RWPE2 (cell line): ENCODE measurements at regions not wholly inside any gene's neighbourhood (a gene's known extent, or its start where the extent isn't known, plus 50 kb on each side); places are given as distances from the start of the nearest gene placed in this dataset.
A peak's percentile ranks its signal among the peaks of the same experiment; 100 is the strongest.

Experiments
- ATAC-seq: fragments of 200-7000 bp; cut with Tn5 transposase; 3 replicates; pipeline ENCODE4 v1.9.1; 2021; ENCODE audit warnings: low read depth
- DNase-seq: peaks from one replicate; pipeline ENCODE4 v3.0.0-alpha.2; 2020; ENCODE audit warnings: low spot score
- H3K27ac ChIP-seq: fragments of 450-650 bp; 2 replicates; pipeline ENCODE4 v1.5.1; 2017; ENCODE audit warnings: mild to moderate bottlenecking; ENCODE audit not compliant: poor library complexity, severe bottlenecking
- H3K27me3 ChIP-seq: fragments of 250-450 bp; sonication (Bioruptor Pico); 2 replicates; pipeline ENCODE4 v1.5.1; 2021; ENCODE audit warnings: mild to moderate bottlenecking, moderate library complexity; ENCODE audit not compliant: insufficient read depth, poor library complexity, severe bottlenecking
- H3K36me3 ChIP-seq: fragments of 250-450 bp; sonication (Bioruptor Pico); 2 replicates; pipeline ENCODE4 v1.5.1; 2020; ENCODE audit warnings: low read depth, mild to moderate bottlenecking, moderate library complexity
- H3K4me1 ChIP-seq: fragments of 250-450 bp; sonication (Bioruptor Pico); 2 replicates; pipeline ENCODE4 v1.5.1; 2021; ENCODE audit warnings: mild to moderate bottlenecking, moderate library complexity; ENCODE audit not compliant: insufficient read depth, poor library complexity, severe bottlenecking
- H3K4me3 ChIP-seq: fragments of 250-450 bp; sonication (Bioruptor Pico); 2 replicates; pipeline ENCODE4 v1.5.1; 2021; ENCODE audit warnings: mild to moderate bottlenecking, moderate library complexity; ENCODE audit not compliant: severe bottlenecking
- H3K9me3 ChIP-seq: fragments of 250-450 bp; sonication (Bioruptor Pico); 2 replicates; pipeline ENCODE4 v1.5.1; 2021; ENCODE audit warnings: mild to moderate bottlenecking, moderate library complexity; ENCODE audit not compliant: severe bottlenecking
- CTCF ChIP-seq: fragments of 450-650 bp; IDR thresholded peaks from one replicate; pipeline ENCODE4 v1.5.1; 2017; ENCODE audit warnings: mild to moderate bottlenecking, moderate library complexity; ENCODE audit not compliant: poor library complexity, severe bottlenecking

DNA sequence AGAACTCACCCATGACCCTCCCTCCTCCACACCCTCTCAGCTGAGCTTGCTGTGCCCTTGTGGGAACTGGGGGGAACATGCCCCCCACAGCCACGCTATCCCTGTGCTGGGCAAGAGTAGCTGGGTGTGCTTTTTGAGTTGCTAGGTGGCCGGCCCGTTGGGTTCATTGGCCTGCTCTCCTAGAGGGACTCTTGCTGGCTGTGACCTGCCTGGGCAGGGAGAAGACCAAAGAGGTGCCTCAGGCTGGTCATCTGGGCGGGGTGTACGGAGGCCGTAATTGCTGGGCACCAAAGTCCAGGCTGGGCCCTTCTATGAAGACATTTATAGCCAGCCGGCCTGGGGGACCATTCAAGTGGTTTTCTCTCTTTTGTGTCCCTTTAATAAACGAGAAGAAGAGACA is 138.3 kb upstream of the ZBTB40 start:
- no peaks in the 10 kb centered on the region for H3K9me3 ChIP-seq
- no peaks in the 10 kb centered on the region for H3K36me3 ChIP-seq
- ATAC-seq (no peak), DNase-seq (no peak)
- peaks cover 8% of the 10 kb centered on the region for H3K27me3 ChIP-seq
- H3K4me1 ChIP-seq: no peaks in the 10 kb centered on the region
- TF ChIP-seq CTCF: no peak
- H3K27ac ChIP-seq: no peak overlapping the region
- H3K4me3 ChIP-seq: no peak overlapping the region

DNA sequence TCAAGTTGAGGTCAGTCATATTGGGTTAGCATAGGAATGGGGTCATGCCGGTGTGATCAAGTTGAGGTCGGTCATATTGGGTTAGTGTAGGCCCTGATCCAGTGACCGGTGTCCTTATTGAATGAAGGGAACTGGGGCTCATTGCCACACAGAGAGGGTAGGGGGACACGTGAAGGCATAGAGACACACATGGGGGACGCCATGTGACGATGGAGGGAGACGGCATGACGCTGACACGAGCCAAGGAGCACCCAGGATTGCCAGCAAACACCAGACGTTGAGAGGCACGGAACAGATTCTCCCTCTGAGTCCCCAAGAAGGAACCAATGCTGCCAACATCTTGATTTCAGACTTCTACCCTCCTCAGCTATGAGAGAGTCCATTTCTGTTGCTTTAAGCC is 136.9 kb upstream of the ZBTB40 start:
- H3K27me3 ChIP-seq: peaks cover 3% of the 10 kb centered on the region
- no peak overlapping the region for H3K27ac ChIP-seq
- H3K4me1 ChIP-seq: no peaks in the 10 kb centered on the region
- H3K4me3 ChIP-seq: no peak overlapping the region
- no peaks in the 10 kb centered on the region for H3K9me3 ChIP-seq
- no peak for TF ChIP-seq CTCF
- H3K36me3 ChIP-seq: no peaks in the 10 kb centered on the region
- no peak for DNase-seq
- ATAC-seq: no peak

DNA sequence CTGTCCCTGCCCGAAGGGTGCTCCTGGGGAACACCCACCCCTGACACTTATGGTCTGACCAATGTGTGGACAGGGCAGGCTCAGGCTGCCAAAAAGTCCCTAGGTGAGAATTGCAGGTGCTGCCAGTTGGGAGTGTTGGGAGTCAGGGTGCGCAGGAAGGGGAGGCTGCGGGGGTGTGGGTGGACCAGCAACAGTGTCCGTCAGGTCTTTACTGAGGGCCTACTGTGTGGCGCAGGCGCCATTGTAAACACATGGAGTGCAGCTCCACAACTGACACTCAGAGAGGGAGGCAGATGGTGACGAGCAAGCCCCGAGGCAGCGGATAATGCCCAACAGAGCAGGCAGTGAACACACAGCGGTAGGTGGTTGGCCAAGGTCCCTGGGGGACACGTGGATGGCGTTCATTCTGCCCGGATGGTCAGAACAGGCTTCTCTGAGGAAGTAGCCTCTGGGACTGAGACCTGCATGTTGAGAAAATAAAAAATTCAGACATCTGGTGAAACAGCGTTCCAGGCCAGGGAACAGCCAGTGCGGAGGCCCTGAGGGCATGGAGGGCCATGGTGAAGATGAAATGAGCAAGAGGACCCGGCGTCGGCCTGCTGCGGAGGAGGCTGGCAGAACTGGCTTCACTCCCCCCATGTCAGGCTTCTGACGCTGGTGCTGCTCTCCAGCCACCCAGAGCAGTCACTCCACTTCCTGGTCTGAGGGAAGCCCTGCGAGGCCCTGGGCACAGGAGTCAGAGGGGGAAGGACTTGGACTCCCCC is 136.2 kb upstream of the ZBTB40 start:
- no peak overlapping the region for H3K27ac ChIP-seq
- DNase-seq: no peak
- H3K27me3 ChIP-seq: peaks cover 3% of the 10 kb centered on the region

DNA sequence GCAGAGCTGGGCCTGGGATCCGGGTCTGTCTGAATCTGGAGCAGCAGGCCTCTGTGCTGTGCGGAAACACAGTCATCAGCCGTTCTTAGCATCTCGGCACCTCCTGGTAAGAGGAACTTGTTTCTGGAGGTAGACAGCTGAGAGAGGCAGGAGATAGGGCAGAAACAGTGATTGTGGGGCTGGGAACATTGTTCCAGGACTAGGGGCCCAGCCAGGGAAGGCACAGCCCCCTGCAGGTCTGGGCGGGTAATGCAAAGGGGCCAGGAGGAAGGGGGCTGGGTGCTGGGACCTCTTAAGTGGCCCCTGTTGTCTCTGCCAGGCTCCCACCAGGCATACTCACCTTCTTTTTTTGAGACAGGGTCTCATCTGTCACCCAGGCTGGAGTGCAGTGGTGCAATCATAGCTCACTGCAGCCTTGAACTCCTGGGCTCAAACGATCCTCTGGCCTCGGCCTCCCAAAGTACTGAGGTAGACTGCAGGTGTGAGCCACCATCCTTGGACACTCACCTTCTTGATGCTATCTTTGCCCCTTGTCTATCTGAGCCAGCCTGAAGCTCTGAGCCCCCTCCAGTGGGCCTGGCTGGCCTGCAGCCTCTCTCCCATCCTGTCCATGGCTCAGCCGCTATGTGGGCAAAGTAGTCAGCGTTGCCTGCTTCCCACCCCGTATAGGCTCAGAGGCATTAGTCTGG is 134.3 kb upstream of the ZBTB40 start:
- Histone ChIP-seq H3K36me3 (no peaks in the 10 kb centered on the region), H3K4me3 (no peak overlapping the region), H3K27me3 (peaks cover 8% of the 10 kb centered on the region), H3K9me3 (no peaks in the 10 kb centered on the region), H3K27ac (no peak overlapping the region), H3K4me1 (no peaks in the 10 kb centered on the region)
- DNase-seq (no peak), ATAC-seq (0 out of 3 replicates have a peak, but pooled peaks have one; percentile 12)
- peak; percentile 34 for TF ChIP-seq CTCF

More for the DNA sequence above, 136.2 kb upstream of the ZBTB40 start:
- no peak overlapping the region for H3K4me3 ChIP-seq
- no peak for TF ChIP-seq CTCF
- ATAC-seq: no peak
- H3K4me1 ChIP-seq: no peaks in the 10 kb centered on the region
- H3K9me3 ChIP-seq: no peaks in the 10 kb centered on the region
- no peaks in the 10 kb centered on the region for H3K36me3 ChIP-seq

- TF ChIP-seq CTCF: no peak
Observed at GRCh38 chr1:22317920-22318243, 133.8 kb upstream of the ZBTB40 start.

More at GRCh38 chr1:22317920-22318243, 133.8 kb upstream of the ZBTB40 start:
- Histone ChIP-seq H3K36me3 (no peaks in the 10 kb centered on the region), H3K27me3 (peaks cover 8% of the 10 kb centered on the region), H3K27ac (no peak overlapping the region), H3K9me3 (no peaks in the 10 kb centered on the region), H3K4me1 (no peaks in the 10 kb centered on the region), H3K4me3 (no peak overlapping the region)
- ATAC-seq (no peak), DNase-seq (no peak)
